ENCODE measurements at regions not wholly inside any gene's neighbourhood (a gene's known extent, or its start where the extent isn't known, plus 50 kb on each side); places are given as distances from the start of the nearest gene placed in this dataset.

DNA sequence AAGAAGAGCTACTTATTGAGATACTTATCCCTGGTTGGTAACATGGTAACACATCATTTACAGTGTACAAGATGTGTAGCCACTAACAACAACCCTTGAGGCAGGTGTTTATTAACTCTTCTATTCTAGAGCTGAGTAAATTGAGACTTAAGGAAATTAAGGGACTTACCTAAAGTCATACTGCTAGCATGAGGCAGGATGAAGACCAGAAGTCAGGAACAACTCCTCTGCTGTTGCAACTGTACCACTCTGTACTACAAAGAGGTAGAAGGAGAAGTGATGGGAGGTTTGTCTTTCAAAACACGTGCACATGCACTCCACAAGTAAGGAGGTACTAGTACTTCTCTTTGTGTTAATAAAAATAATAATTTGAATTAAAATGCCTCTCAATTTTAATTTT is 79.9 kb downstream of the LLPH start:
- POLR2A ChIA-PET = no interaction called here
- Histone ChIP-seq H3K27ac (ENCODE audit: low read length) (no peak overlapping the region), H3K9me3 (ENCODE audit: control insufficient read depth, insufficient read depth, low read depth, low read length) (no peaks in the 10 kb centered on the region), H3K4me3 (ENCODE audit: low read depth in 2 of 2, low read length in 2 of 2) (no peak overlapping the region), H3K4me1 (ENCODE audit: control insufficient read depth, insufficient read depth, low read length) (no peaks in the 10 kb centered on the region), H3K36me3 (ENCODE audit: control insufficient read depth, insufficient read depth, low read length) (no peaks in the 10 kb centered on the region), H3K27me3 (ENCODE audit: control insufficient read depth, insufficient read depth, low read length) (no peaks in the 10 kb centered on the region)
- ATAC-seq = no peak
- DNase-seq (ENCODE audit: low read depth, low spot score) = no peak
- no TSS peak for BruUV-seq (replicated peaks)
- in situ Hi-C loops (cut with HindIII; ENCODE audit: low pct_unique_long_range_greater_than_20kb, low sequenced_read_pairs) (no loop called here), intact Hi-C loops (cut with micrococcal nuclease; ENCODE audit: unreplicated experiment) (no loop called here)
- CTCF ChIA-PET = no interaction called here
- no peak for TF ChIP-seq POLR2AphosphoS5 (IDR thresholded peaks at IDR 0.05; ENCODE audit: low read depth, low read length)
- TF ChIP-seq, protein P1, sequence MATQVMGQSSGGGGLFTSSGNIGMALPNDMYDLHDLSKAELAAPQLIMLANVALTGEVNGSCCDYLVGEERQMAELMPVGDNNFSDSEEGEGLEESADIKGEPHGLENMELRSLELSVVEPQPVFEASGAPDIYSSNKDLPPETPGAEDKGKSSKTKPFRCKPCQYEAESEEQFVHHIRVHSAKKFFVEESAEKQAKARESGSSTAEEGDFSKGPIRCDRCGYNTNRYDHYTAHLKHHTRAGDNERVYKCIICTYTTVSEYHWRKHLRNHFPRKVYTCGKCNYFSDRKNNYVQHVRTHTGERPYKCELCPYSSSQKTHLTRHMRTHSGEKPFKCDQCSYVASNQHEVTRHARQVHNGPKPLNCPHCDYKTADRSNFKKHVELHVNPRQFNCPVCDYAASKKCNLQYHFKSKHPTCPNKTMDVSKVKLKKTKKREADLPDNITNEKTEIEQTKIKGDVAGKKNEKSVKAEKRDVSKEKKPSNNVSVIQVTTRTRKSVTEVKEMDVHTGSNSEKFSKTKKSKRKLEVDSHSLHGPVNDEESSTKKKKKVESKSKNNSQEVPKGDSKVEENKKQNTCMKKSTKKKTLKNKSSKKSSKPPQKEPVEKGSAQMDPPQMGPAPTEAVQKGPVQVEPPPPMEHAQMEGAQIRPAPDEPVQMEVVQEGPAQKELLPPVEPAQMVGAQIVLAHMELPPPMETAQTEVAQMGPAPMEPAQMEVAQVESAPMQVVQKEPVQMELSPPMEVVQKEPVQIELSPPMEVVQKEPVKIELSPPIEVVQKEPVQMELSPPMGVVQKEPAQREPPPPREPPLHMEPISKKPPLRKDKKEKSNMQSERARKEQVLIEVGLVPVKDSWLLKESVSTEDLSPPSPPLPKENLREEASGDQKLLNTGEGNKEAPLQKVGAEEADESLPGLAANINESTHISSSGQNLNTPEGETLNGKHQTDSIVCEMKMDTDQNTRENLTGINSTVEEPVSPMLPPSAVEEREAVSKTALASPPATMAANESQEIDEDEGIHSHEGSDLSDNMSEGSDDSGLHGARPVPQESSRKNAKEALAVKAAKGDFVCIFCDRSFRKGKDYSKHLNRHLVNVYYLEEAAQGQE (IDR thresholded peaks at IDR 0.05; ENCODE audit: insufficient read depth in 1 of 2, low read depth in 2 of 2, low read length in 1 of 2) = no peak
- no peak for TF ChIP-seq SIN3A (IDR thresholded peaks at IDR 0.05; ENCODE audit: borderline replicate concordance, insufficient read depth, low read depth, low read length)
- TF ChIP-seq TCF7L2 (IDR thresholded peaks at IDR 0.05; ENCODE audit: low read depth, low read length) = no peak
- TF ChIP-seq, protein P2, sequence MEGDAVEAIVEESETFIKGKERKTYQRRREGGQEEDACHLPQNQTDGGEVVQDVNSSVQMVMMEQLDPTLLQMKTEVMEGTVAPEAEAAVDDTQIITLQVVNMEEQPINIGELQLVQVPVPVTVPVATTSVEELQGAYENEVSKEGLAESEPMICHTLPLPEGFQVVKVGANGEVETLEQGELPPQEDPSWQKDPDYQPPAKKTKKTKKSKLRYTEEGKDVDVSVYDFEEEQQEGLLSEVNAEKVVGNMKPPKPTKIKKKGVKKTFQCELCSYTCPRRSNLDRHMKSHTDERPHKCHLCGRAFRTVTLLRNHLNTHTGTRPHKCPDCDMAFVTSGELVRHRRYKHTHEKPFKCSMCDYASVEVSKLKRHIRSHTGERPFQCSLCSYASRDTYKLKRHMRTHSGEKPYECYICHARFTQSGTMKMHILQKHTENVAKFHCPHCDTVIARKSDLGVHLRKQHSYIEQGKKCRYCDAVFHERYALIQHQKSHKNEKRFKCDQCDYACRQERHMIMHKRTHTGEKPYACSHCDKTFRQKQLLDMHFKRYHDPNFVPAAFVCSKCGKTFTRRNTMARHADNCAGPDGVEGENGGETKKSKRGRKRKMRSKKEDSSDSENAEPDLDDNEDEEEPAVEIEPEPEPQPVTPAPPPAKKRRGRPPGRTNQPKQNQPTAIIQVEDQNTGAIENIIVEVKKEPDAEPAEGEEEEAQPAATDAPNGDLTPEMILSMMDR (IDR thresholded peaks at IDR 0.05) = no peak

DNA sequence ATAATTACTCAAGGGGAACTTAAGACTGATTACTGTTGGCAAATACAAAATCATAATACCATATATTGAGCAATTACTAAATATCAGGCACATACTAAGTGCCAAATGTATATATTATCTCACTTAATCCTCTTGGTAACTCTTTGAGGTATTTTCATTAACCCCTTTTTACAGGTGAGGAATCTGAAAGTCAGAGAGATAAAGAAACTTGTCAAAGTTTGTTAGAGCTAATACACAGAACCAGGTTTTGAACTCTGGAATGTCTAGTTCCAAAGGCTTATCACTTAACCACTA is 80.3 kb downstream of the LLPH start:
- ChIA-PET CTCF (no interaction called here), POLR2A (no interaction called here)
- no peaks in the 10 kb centered on the region for H3K9me3 ChIP-seq (ENCODE audit: control insufficient read depth, insufficient read depth, low read depth, low read length)
- DNase-seq (ENCODE audit: low read depth, low spot score) = no peak
- no peak overlapping the region for H3K27ac ChIP-seq (ENCODE audit: low read length)
- no peaks in the 10 kb centered on the region for H3K27me3 ChIP-seq (ENCODE audit: control insufficient read depth, insufficient read depth, low read length)
- H3K36me3 ChIP-seq (ENCODE audit: control insufficient read depth, insufficient read depth, low read length) = no peaks in the 10 kb centered on the region
- in situ Hi-C loops (cut with HindIII; ENCODE audit: low pct_unique_long_range_greater_than_20kb, low sequenced_read_pairs) = no loop called here
- no peaks in the 10 kb centered on the region for H3K4me1 ChIP-seq (ENCODE audit: control insufficient read depth, insufficient read depth, low read length)
- ATAC-seq = no peak
- H3K4me3 ChIP-seq (ENCODE audit: low read depth in 2 of 2, low read length in 2 of 2) = no peak overlapping the region
- BruUV-seq (replicated peaks) = no TSS peak
- no peak for TF ChIP-seq SIN3A (IDR thresholded peaks at IDR 0.05; ENCODE audit: borderline replicate concordance, insufficient read depth, low read depth, low read length)
- TF ChIP-seq POLR2AphosphoS5 (IDR thresholded peaks at IDR 0.05; ENCODE audit: low read depth, low read length) = no peak
- TF ChIP-seq TCF7L2 (IDR thresholded peaks at IDR 0.05; ENCODE audit: low read depth, low read length) = no peak
- TF ChIP-seq, protein P2 (IDR thresholded peaks at IDR 0.05) = no peak
- TF ChIP-seq, protein P1 (IDR thresholded peaks at IDR 0.05; ENCODE audit: insufficient read depth in 1 of 2, low read depth in 2 of 2, low read length in 1 of 2) = no peak
- intact Hi-C loops (cut with micrococcal nuclease; ENCODE audit: unreplicated experiment) = no loop called here
